T-helper 2 cell (primary cell): ENCODE measurements at regions not wholly inside any gene's neighbourhood (a gene's known extent, or its start where the extent isn't known, plus 50 kb on each side); places are given as distances from the start of the nearest gene placed in this dataset.

Experiments used
- DNase-seq, 5 experiments: peaks; one replicate each; pipeline versions ENCODE4 v3.0.0 to v3.0.0-alpha.2; 2012 to 2022

GRCh38 chr2:196249171-196249570 is 77.8 kb upstream of the STK17B start:
- DNase-seq: no peak

- DNase-seq: peak in 1 of 5 experiments; percentile 46
Observed at GRCh38 chr2:196249860-196250259, 78.5 kb upstream of the STK17B start.

- no peak for DNase-seq
Observed at GRCh38 chr2:196251132-196251531, 79.8 kb upstream of the STK17B start.

- DNase-seq: no peak
Observed at GRCh38 chr2:196252408-196253115, 81.2 kb upstream of the STK17B start.

GRCh38 chr2:196253116-196253480 is 81.7 kb upstream of the STK17B start:
- DNase-seq: no peak

GRCh38 chr2:196256585-196256984 is 85.2 kb upstream of the STK17B start:
- DNase-seq: no peak

- no peak for DNase-seq
Observed at GRCh38 chr2:196257086-196257485, 85.7 kb upstream of the STK17B start.

- no peak for DNase-seq
Observed at GRCh38 chr2:196258407-196258806, 87.0 kb upstream of the STK17B start.

- peak in 4 of 5 experiments; percentile 30 to 81 (median 44) for DNase-seq
Observed at GRCh38 chr2:196259507-196260481, 88.4 kb upstream of the STK17B start.

- DNase-seq: peak in 1 of 5 experiments; percentile 71
Observed at GRCh38 chr2:196260546-196260945, 89.2 kb upstream of the STK17B start.

- DNase-seq: peak in 1 of 5 experiments; percentile 42
Observed at GRCh38 chr2:196262606-196263005, 91.2 kb upstream of the STK17B start.

- DNase-seq: peak in 3 of 5 experiments; percentile 18 to 94 (median 66)
Observed at GRCh38 chr2:196263181-196263747, 91.9 kb upstream of the STK17B start.

- DNase-seq: no peak
Observed at GRCh38 chr2:196266351-196266750, 95.0 kb upstream of the STK17B start.

GRCh38 chr2:196266855-196267254 is 95.5 kb upstream of the STK17B start:
- DNase-seq: no peak

GRCh38 chr2:196268025-196268424 is 96.6 kb upstream of the STK17B start:
- DNase-seq: no peak

GRCh38 chr2:196268538-196269338 is 97.4 kb upstream of the STK17B start:
- peak in 1 of 5 experiments; percentile 36 for DNase-seq

GRCh38 chr2:196271795-196272194 is 100.4 kb upstream of the STK17B start:
- peak in 1 of 5 experiments; percentile 66 for DNase-seq

GRCh38 chr2:196274387-196274809 is 103.0 kb upstream of the STK17B start:
- no peak for DNase-seq

GRCh38 chr2:196275646-196276352 is 104.4 kb upstream of the STK17B start:
- peak in 1 of 5 experiments; percentile 51 for DNase-seq

GRCh38 chr2:196276421-196276820 is 105.0 kb upstream of the STK17B start:
- no peak for DNase-seq

- peak in 1 of 5 experiments; percentile 76 for DNase-seq
Observed at GRCh38 chr2:196277002-196277401, 105.6 kb upstream of the STK17B start.

GRCh38 chr2:196278491-196278911 is 107.1 kb upstream of the STK17B start:
- DNase-seq: peak in 2 of 5 experiments; percentile 10 to 32
